Activated CD8-positive, alpha-beta memory T cell treated with anti-CD3 and anti-CD28 coated beads, Interleukin-2, amount 10 ng/mL, durations not matched to agents 7 days and 5 days (primary cell): ENCODE measurements at regions not wholly inside any gene's neighbourhood (a gene's known extent, or its start where the extent isn't known, plus 50 kb on each side); places are given as distances from the start of the nearest gene placed in this dataset.
A peak's percentile ranks its signal among the peaks of the same experiment; 100 is the strongest.

Source experiments
- ATAC-seq: fragments of 150-1000 bp; cut with Tn5 transposase; one replicate; pipeline ENCODE4 v1.10.0; 2021; ENCODE audit warnings: moderate library complexity
- CTCF ChIA-PET: fragments of 350-600 bp; sonication (Branson Sonifier 250); formaldehyde crosslinking; loops from one replicate; lab custom pipeline; 2021; ENCODE audit warnings: antibody characterized with exemption; lab: Charles Lee
- DNase-seq: peaks from one replicate; pipeline ENCODE4 v3.0.0-alpha.2; 2020
- H3K27ac Mint-ChIP-seq: one replicate; pipeline ENCODE4 v1.8.0; 2021; ENCODE audit warnings: mild to moderate bottlenecking, mixed read lengths
- H3K27me3 Mint-ChIP-seq: one replicate; pipeline ENCODE4 v1.8.0; 2021; ENCODE audit warnings: mixed read lengths
- H3K36me3 Mint-ChIP-seq: one replicate; pipeline ENCODE4 v1.8.0; 2021; ENCODE audit warnings: mild to moderate bottlenecking, mixed read lengths
- H3K4me1 Mint-ChIP-seq: one replicate; pipeline ENCODE4 v1.8.0; 2021; ENCODE audit warnings: mixed read lengths
- H3K4me3 Mint-ChIP-seq: one replicate; pipeline ENCODE4 v1.8.0; 2021; ENCODE audit warnings: mild to moderate bottlenecking, moderate library complexity, mixed read lengths
- H3K9me3 Mint-ChIP-seq: one replicate; pipeline ENCODE4 v1.8.0; 2022; ENCODE audit warnings: low read depth, mixed read lengths

DNA sequence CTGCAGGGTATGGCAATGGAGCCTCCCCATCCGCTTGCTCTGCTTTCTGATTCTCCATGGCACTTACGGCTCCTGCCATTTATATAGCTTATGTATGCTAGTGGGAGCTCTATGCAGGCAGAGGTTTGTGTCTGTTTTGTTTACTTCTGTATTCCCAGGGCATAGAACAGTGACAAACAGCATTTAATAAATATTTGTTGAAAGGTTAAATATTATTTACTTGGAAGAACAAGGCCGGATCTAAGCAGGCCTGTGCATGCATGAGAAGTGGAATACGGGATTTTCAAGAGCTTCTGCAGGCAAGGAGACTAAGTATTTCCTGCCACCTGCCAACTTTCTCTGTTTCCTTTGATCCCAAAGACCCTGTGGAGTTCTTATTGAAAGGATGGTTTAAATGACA is 90.7 kb downstream of the XCL2 start:
- Mint-ChIP-seq H3K27ac (no peak overlapping the region), H3K4me1 (peaks cover 26% of the 10 kb centered on the region), H3K4me3 (no peak overlapping the region), H3K36me3 (peaks cover 30% of the 10 kb centered on the region), H3K9me3 (peaks cover 15% of the 10 kb centered on the region), H3K27me3 (no peaks in the 10 kb centered on the region)
- ATAC-seq (no peak), DNase-seq (no peak)
- CTCF ChIA-PET, result interaction anchor here (0.9 to 1.3 kb wide), 4 partner anchors 9 to 147 kb away, joined by 3 to 4 read pairs (median 3); no protein-coding TSS in a partner anchor

DNA sequence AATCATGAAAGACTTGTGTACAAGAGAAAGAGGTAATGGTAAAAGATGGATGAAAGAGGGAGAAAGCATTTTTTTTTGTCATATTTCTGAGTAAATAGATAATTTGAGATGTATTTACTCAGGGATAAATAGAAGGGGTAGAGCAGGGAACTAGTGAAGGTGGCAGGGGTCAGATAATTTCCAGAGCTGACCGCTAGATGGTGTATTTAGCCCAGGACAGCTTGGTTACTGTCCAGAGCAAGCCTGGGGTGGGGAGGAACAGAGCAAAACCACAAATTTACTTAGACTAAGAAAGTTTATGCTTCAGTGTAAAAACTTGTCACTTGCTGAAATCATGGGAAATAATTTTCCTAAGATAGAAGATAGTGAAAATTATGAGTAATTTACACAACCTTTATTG is 91.5 kb downstream of the XCL2 start:
- Mint-ChIP-seq H3K27me3 (no peaks in the 10 kb centered on the region), H3K4me1 (peaks cover 19% of the 10 kb centered on the region)

DNA sequence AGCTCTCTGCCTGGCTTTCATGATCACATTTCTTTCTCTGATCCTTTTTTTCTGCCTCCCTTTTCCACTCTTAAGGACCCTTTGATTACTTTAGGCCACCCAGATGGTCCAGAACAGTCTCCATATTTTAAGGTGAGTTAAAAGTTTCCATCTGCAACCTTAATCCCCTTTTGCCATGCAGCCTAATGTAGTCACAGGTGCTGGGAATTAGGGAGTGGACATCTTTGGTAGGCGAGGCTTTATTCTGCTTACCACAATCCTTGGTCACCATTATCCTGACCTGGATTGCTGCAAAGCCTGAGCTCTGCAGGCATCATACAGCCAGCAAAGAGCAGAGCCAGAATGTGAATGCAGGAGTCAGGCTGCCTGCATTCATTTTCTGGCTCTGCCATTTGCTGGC is 95.9 kb downstream of the XCL2 start:
- DNase-seq (no peak), ATAC-seq (no peak)
- Mint-ChIP-seq H3K4me3 (no peak overlapping the region), H3K36me3 (peaks cover 30% of the 10 kb centered on the region), H3K27me3 (no peaks in the 10 kb centered on the region), H3K27ac (no peak overlapping the region), H3K9me3 (peaks cover 11% of the 10 kb centered on the region), H3K4me1 (peaks cover 49% of the 10 kb centered on the region)
- CTCF ChIA-PET, result interaction anchor here (1.2 to 1.9 kb wide), 2 partner anchors 21 to 105 kb away, joined by 4 to 8 read pairs; no protein-coding TSS in a partner anchor

More for the DNA sequence above, 91.5 kb downstream of the XCL2 start:
- DNase-seq (no peak), ATAC-seq (no peak)
- H3K36me3 Mint-ChIP-seq, result peaks cover 28% of the 10 kb centered on the region
- H3K9me3 Mint-ChIP-seq, result peaks cover 15% of the 10 kb centered on the region
- CTCF ChIA-PET, result interaction anchor here (1.1 to 1.3 kb wide), 3 partner anchors 9 to 217 kb away, joined by 3 to 4 read pairs (median 3); no protein-coding TSS in a partner anchor
- peak overlapping the region; percentile 6 for H3K27ac Mint-ChIP-seq
- H3K4me3 Mint-ChIP-seq, result no peak overlapping the region

DNA sequence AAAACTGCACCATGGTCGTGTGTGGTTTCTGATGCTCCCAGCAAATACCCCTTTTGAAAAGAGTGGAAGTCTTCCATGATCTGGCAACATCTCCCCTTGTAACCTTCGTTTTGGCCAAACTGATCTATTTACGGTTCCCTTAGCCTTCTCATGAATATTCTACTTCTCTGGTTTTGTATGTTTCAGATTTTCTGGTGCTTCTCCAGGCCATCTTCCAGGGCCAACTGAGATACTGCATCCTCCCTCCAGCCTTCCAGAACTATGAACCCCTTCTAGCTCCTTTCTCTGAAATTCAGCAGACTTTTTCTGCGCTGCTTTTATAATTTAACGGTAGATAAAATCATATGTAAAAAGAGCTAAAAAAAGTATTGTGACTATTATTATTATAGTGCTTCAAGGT is 97.7 kb downstream of the XCL2 start:
- peaks cover 51% of the 10 kb centered on the region for H3K4me1 Mint-ChIP-seq

DNA sequence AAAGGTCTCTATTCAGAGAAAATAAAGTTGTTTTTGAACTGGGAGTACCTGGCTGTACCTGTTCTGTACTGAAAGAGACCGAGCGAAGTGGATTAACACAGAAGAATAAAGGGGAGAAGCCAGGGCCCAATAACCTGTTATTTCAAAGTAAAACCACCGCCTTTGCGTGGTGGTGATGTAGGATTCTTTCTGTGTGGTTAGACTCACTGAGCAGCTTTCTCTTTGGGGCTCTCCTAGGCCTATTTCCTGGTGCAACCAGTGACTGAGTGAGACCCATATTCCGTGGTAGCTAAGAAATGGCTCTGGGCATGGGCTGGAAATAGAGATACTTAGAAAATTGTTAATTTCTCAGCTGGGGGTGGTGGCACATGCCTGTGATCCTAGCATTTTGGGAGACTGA is 99.9 kb downstream of the XCL2 start:
- H3K27me3 Mint-ChIP-seq, result no peaks in the 10 kb centered on the region
- peak; percentile 83 for DNase-seq
- peak overlapping the region; percentile 32 for H3K4me3 Mint-ChIP-seq
- ATAC-seq, result peak; percentile 67
- H3K36me3 Mint-ChIP-seq, result peaks cover 20% of the 10 kb centered on the region
- H3K9me3 Mint-ChIP-seq, result no peaks in the 10 kb centered on the region
- H3K27ac Mint-ChIP-seq, result peak overlapping the region; percentile 85
- CTCF ChIA-PET, result interaction anchor here (0.5 to 12.4 kb wide), 17 partner anchors 12 to 866 kb away, joined by 3 to 173 read pairs (median 5); partner anchors contain the start of gene XCL1
- H3K4me1 Mint-ChIP-seq, result peaks cover 73% of the 10 kb centered on the region

More for the DNA sequence above, 97.7 kb downstream of the XCL2 start:
- peaks cover 20% of the 10 kb centered on the region for H3K36me3 Mint-ChIP-seq
- DNase-seq, result no peak
- H3K9me3 Mint-ChIP-seq, result peaks cover 2% of the 10 kb centered on the region
- no peak overlapping the region for H3K27ac Mint-ChIP-seq
- H3K27me3 Mint-ChIP-seq, result no peaks in the 10 kb centered on the region
- no peak overlapping the region for H3K4me3 Mint-ChIP-seq
- ATAC-seq, result no peak
- CTCF ChIA-PET, result interaction anchor here (0.7 to 12.4 kb wide), 6 partner anchors 9 to 103 kb away, joined by 3 to 173 read pairs (median 4); no protein-coding TSS in a partner anchor

GRCh38 chr1:168443356-168443755 is 100.4 kb downstream of the XCL2 start:
- Mint-ChIP-seq H3K27me3 (no peaks in the 10 kb centered on the region), H3K4me3 (no peak overlapping the region), H3K27ac (peak overlapping the region; percentile 85), H3K4me1 (peaks cover 77% of the 10 kb centered on the region), H3K36me3 (peaks cover 18% of the 10 kb centered on the region), H3K9me3 (no peaks in the 10 kb centered on the region)
- DNase-seq, result no peak
- no peak for ATAC-seq
- CTCF ChIA-PET, result interaction anchor here (0.5 to 12.4 kb wide), 19 partner anchors 12 to 867 kb away, joined by 3 to 173 read pairs (median 5); partner anchors contain the start of gene XCL1

DNA sequence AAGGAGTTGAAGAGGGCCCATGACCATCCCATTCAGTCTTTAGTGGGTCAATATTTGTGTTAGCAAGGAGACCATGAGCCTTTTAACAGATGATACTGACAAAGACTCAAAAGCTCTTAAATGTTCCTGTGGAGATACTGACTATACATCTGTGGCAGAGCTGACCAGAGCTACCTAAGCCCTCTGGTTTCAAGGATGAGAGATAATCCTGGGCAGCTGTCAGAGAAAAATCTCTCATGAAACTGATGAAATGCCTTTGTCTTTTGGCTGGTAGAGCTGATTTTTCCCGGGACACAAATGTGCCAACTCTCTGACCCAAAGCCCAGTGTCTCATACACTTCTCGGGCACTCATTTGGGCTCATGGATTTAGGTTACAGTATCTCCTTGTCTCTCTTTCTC is 100.9 kb downstream of the XCL2 start:
- H3K27ac Mint-ChIP-seq, result peak overlapping the region; percentile 85
- ATAC-seq (no peak), DNase-seq (no peak)
- H3K27me3 Mint-ChIP-seq, result no peaks in the 10 kb centered on the region
- CTCF ChIA-PET, result interaction anchor here (0.7 to 12.4 kb wide), 17 partner anchors 12 to 867 kb away, joined by 3 to 173 read pairs (median 5); no protein-coding TSS in a partner anchor
- peaks cover 16% of the 10 kb centered on the region for H3K36me3 Mint-ChIP-seq
- no peaks in the 10 kb centered on the region for H3K9me3 Mint-ChIP-seq
- peaks cover 78% of the 10 kb centered on the region for H3K4me1 Mint-ChIP-seq
- H3K4me3 Mint-ChIP-seq, result no peak overlapping the region

- H3K9me3 Mint-ChIP-seq, result no peaks in the 10 kb centered on the region
- H3K27me3 Mint-ChIP-seq, result no peaks in the 10 kb centered on the region
- H3K27ac Mint-ChIP-seq, result no peak overlapping the region
- no peak overlapping the region for H3K4me3 Mint-ChIP-seq
- peaks cover 75% of the 10 kb centered on the region for H3K4me1 Mint-ChIP-seq
- H3K36me3 Mint-ChIP-seq, result peaks cover 13% of the 10 kb centered on the region
- DNase-seq (no peak), ATAC-seq (no peak)
- CTCF ChIA-PET, result interaction anchor here (0.8 to 12.4 kb wide), 7 partner anchors 17 to 162 kb away, joined by 3 to 173 read pairs (median 6); no protein-coding TSS in a partner anchor
Measured at GRCh38 chr1:168441745-168442144, 102.1 kb downstream of the XCL2 start.

DNA sequence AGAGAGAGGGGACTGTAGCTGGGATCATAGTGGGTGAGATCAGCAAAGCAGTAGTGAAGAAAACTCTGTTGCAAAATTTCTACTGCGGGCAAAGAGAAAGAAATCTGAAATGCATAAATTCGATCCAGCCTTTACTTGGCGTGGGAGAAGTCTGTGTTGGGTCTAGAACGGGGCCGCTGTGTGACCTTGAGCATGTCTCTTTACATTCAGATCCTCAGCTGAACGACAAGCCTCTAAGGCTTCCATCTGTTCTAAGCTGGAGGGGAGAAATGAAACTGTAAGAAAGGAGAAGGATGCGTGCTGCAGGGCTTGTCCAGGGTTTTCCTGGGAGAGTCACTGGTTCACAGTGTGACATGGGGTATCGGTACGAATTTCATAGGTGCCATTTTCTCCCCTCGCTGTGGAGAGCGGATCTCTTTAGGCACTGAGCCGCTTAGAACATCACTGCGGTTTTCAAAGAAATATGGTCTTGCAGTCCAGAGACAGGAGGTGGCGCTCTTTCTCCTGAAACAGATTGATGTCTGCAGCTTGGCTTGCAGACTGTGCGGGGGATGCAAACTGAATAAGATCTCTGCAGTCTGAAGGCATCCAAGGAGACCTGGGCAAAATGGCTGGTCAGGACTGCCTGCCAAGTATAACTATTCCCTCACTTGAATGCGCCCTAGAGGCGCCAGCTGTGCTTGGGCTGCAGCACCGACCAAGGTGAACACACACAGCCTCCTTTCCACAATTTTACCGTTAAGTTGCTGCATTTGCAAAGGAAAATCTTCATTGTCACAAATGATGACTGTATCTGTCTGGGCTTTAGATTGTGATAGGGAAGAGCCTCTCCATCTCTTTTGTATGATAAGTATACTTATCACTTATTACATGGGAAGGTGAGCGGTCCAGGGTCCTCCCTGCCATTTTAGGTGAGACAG is 104.1 kb downstream of the XCL2 start:
- Mint-ChIP-seq H3K9me3 (no peaks in the 10 kb centered on the region), H3K27me3 (no peaks in the 10 kb centered on the region), H3K27ac (peak overlapping the region; percentile 94), H3K4me1 (peaks cover 59% of the 10 kb centered on the region), H3K4me3 (peak overlapping the region; percentile 68), H3K36me3 (peaks cover 7% of the 10 kb centered on the region)
- CTCF ChIA-PET, result interaction anchor here (0.6 to 12.4 kb wide), 54 partner anchors 9 to 1106 kb away, joined by 3 to 173 read pairs (median 4); partner anchors contain the start of gene XCL2
- ATAC-seq (peak; percentile 93), DNase-seq (peak; percentile 95)

DNA sequence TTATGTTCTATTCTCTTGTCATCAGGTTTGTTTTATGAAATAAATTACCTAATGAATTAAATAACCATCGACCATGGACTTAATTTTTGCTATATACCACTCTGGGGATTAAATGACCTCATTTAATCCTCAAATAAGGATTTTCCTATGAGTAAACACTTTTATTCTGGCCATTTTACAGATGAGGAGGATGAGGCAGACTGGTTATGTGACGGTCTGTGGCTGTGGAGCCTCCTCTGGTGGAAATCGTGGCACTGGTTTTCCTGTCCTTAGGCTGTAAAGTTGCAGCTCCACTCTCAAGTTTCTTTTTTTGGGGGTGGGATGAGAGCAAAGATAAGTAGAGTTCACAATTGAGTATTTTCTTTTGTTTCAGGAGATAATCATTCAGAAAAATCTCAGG is 105.2 kb downstream of the XCL2 start:
- no peak for ATAC-seq
- Mint-ChIP-seq H3K9me3 (no peaks in the 10 kb centered on the region), H3K27ac (peak overlapping the region; percentile 94), H3K4me3 (no peak overlapping the region), H3K27me3 (peaks cover 3% of the 10 kb centered on the region), H3K4me1 (peaks cover 50% of the 10 kb centered on the region), H3K36me3 (peaks cover 6% of the 10 kb centered on the region)
- no peak for DNase-seq
- CTCF ChIA-PET, result interaction anchor here (0.6 to 12.4 kb wide), 29 partner anchors 10 to 924 kb away, joined by 3 to 173 read pairs (median 6); no protein-coding TSS in a partner anchor

DNA sequence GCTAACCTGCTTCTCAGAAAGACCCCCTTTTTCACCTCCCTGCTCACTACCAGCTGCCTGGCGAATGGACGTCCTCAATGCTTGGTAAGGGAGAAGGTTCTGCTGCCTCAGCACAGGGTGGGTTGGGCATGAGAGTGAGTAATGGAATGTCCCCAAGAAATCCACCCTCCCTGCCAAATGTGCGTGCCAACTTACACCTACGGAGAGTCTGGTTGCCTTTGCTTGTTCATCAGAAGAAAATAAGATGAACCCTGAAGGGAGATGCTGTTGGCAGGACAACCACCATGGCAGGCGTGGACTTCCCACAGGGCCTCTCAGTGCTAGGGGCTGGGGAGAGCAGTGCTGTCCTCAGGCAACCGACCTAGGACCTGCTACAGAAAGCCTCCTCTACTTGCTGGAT is 106.0 kb downstream of the XCL2 start:
- CTCF ChIA-PET, result interaction anchor here (1.1 to 12.4 kb wide), 5 partner anchors 13 to 911 kb away, joined by 3 to 173 read pairs (median 9); no protein-coding TSS in a partner anchor
- H3K27me3 Mint-ChIP-seq, result peaks cover 3% of the 10 kb centered on the region
- H3K4me3 Mint-ChIP-seq, result no peak overlapping the region
- H3K36me3 Mint-ChIP-seq, result peaks cover 1% of the 10 kb centered on the region
- ATAC-seq, result no peak
- H3K4me1 Mint-ChIP-seq, result peaks cover 41% of the 10 kb centered on the region
- no peaks in the 10 kb centered on the region for H3K9me3 Mint-ChIP-seq
- H3K27ac Mint-ChIP-seq, result no peak overlapping the region
- DNase-seq, result no peak

DNA sequence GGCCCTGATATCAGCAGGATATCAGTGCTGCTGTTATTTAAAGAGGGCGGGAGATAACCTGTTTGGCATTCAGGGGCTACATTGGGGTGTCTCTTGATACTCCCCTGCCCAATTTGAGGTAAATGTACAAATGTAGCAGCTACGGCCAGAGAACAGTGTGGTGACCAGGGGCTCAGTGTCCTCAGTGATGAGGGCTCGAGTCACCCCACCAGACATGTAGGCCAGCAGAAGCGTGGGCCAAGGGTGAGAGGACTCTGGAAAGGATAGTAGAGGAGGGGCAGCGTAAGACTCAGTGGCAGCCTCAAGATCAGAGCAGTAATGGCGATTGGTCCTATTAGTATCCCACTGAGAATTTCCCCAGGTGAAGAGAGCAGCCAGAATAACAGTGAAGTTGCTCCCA is 108.4 kb downstream of the XCL2 start:
- no peaks in the 10 kb centered on the region for H3K36me3 Mint-ChIP-seq
- H3K4me3 Mint-ChIP-seq, result no peak overlapping the region
- ATAC-seq (no peak), DNase-seq (no peak)
- H3K4me1 Mint-ChIP-seq, result peaks cover 29% of the 10 kb centered on the region
- H3K9me3 Mint-ChIP-seq, result no peaks in the 10 kb centered on the region
- CTCF ChIA-PET, result interaction anchor here (0.6 to 12.4 kb wide), 2 partner anchors 89 to 92 kb away, joined by 3 to 173 read pairs; no protein-coding TSS in a partner anchor
- no peak overlapping the region for H3K27ac Mint-ChIP-seq
- H3K27me3 Mint-ChIP-seq, result peaks cover 3% of the 10 kb centered on the region

GRCh38 chr1:168433238-168433637 is 110.6 kb downstream of the XCL2 start:
- Mint-ChIP-seq H3K27me3 (peaks cover 3% of the 10 kb centered on the region), H3K27ac (no peak overlapping the region), H3K4me1 (peaks cover 9% of the 10 kb centered on the region), H3K4me3 (no peak overlapping the region), H3K9me3 (no peaks in the 10 kb centered on the region), H3K36me3 (no peaks in the 10 kb centered on the region)
- ATAC-seq (no peak), DNase-seq (no peak)
- CTCF ChIA-PET, result interaction anchor here (0.9 to 1.5 kb wide), 3 partner anchors 10 to 170 kb away, joined by 3 to 4 read pairs (median 3); no protein-coding TSS in a partner anchor
